ENCODE measurements at regions not wholly inside any gene's neighbourhood (a gene's known extent, or its start where the extent isn't known, plus 50 kb on each side); places are given as distances from the start of the nearest gene placed in this dataset.

DNA sequence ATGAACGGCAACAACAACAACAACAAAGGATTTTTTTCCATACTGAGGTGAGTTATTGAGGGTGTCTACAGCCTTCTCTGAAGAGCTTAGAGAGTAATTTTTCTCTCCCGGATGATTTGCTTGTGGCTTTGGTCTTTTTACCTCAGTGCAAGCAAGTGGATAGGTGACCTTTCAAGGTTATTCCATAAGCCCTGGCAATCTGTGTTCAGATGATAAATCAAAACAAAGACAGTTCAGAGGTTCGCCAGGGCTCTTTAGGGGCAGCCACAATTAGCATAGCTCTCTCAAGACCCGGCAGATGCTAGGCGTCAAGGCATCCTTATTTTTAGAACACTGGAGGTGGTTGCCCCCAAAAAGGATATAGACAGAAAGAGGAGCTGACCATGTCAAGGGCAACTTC is 417.9 kb upstream of the C9orf72 start:
- Histone ChIP-seq H3K18ac (ENCODE audit: low read depth in 1 of 2, low read length in 2 of 2) (no peak overlapping the region), H3K4me1 (ENCODE audit: control insufficient read depth, insufficient read depth, low read depth, low read length) (no peaks in the 10 kb centered on the region), H2BK5ac (ENCODE audit: low read depth, low read length, poor library complexity, severe bottlenecking) (no peak overlapping the region), H3K36me3 (ENCODE audit: control insufficient read depth in 1 of 2, insufficient read depth in 2 of 2, low read depth in 1 of 2, low read length in 2 of 2) (no peaks in the 10 kb centered on the region), H3K79me1 (replicated peaks; ENCODE audit: low read length, poor library complexity, severe bottlenecking) (no peaks in the 10 kb centered on the region), H3K9me3 (ENCODE audit: control insufficient read depth, low read length) (no peaks in the 10 kb centered on the region), H3K27ac (ENCODE audit: low read length, poor library complexity, severe bottlenecking) (no peak overlapping the region), H3K9ac (ENCODE audit: low read length) (no peak overlapping the region), H2BK15ac (ENCODE audit: low read depth, poor library complexity, severe bottlenecking) (no peak overlapping the region), H3K14ac (ENCODE audit: low read length in 2 of 2) (no peak overlapping the region), H2AFZ (ENCODE audit: low read depth, low read length) (no peak overlapping the region), H2BK120ac (ENCODE audit: low read depth, low read length) (no peak overlapping the region), H4K91ac (ENCODE audit: low read length) (no peak overlapping the region), H4K8ac (ENCODE audit: low read length) (no peak overlapping the region), H2AK5ac (ENCODE audit: low read length, severe bottlenecking) (no peak overlapping the region), H2BK12ac (ENCODE audit: low read length in 2 of 2) (no peak overlapping the region), H3K23ac (ENCODE audit: low read length in 2 of 2) (no peak overlapping the region), H3K27me3 (ENCODE audit: control insufficient read depth in 1 of 2, insufficient read depth in 1 of 2, low read length in 2 of 2) (no peaks in the 10 kb centered on the region), H3K4me3 (ENCODE audit: insufficient read depth in 1 of 2, low read depth in 1 of 2, low read length in 2 of 2) (no peak overlapping the region), H3K4ac (ENCODE audit: low read depth in 1 of 2, low read length in 2 of 2) (no peak overlapping the region), H3K4me2 (ENCODE audit: low read length, poor library complexity, severe bottlenecking) (no peak overlapping the region)
- DNase-seq: no peak
- 76% methylated on average over 4 of the region's 5 CpGs for WGBS

DNA sequence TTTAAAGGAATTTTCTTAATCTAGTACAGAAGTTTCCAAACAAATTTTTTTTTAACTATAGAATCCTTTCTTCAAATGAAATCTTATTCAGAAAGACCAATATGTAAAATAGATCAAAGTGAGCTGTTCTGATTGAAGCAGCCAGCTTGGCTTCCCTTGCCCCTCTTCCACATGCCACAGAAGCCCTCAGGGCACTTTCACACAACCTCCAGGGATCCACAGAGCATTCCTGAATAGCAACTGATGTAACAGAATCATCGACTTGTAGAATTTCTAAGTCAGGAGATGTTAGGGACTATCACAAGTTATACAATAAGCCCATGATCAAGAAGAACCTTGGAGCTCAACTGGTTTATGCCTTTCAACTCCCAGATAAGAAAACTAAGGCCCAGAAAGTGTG is 427.8 kb upstream of the C9orf72 start:
- WGBS: 65% methylated on average over 1 of the region's 1 CpG
- Histone ChIP-seq H3K14ac (ENCODE audit: low read length in 2 of 2) (no peak overlapping the region), H3K9ac (ENCODE audit: low read length) (no peak overlapping the region), H4K91ac (ENCODE audit: low read length) (no peak overlapping the region), H2BK5ac (ENCODE audit: low read depth, low read length, poor library complexity, severe bottlenecking) (no peak overlapping the region), H3K36me3 (ENCODE audit: control insufficient read depth in 1 of 2, insufficient read depth in 2 of 2, low read depth in 1 of 2, low read length in 2 of 2) (no peaks in the 10 kb centered on the region), H3K4me3 (ENCODE audit: insufficient read depth in 1 of 2, low read depth in 1 of 2, low read length in 2 of 2) (no peak overlapping the region), H2BK15ac (ENCODE audit: low read depth, poor library complexity, severe bottlenecking) (no peak overlapping the region), H2AFZ (ENCODE audit: low read depth, low read length) (no peak overlapping the region), H3K4ac (ENCODE audit: low read depth in 1 of 2, low read length in 2 of 2) (no peak overlapping the region), H2BK12ac (ENCODE audit: low read length in 2 of 2) (no peak overlapping the region), H3K23ac (ENCODE audit: low read length in 2 of 2) (no peak overlapping the region), H4K8ac (ENCODE audit: low read length) (no peak overlapping the region), H3K27ac (ENCODE audit: low read length, poor library complexity, severe bottlenecking) (no peak overlapping the region), H3K27me3 (ENCODE audit: control insufficient read depth in 1 of 2, insufficient read depth in 1 of 2, low read length in 2 of 2) (no peaks in the 10 kb centered on the region), H3K79me1 (replicated peaks; ENCODE audit: low read length, poor library complexity, severe bottlenecking) (no peaks in the 10 kb centered on the region), H3K18ac (ENCODE audit: low read depth in 1 of 2, low read length in 2 of 2) (no peak overlapping the region), H3K9me3 (ENCODE audit: control insufficient read depth, low read length) (no peaks in the 10 kb centered on the region), H2AK5ac (ENCODE audit: low read length, severe bottlenecking) (no peak overlapping the region), H3K4me1 (ENCODE audit: control insufficient read depth, insufficient read depth, low read depth, low read length) (no peaks in the 10 kb centered on the region), H3K4me2 (ENCODE audit: low read length, poor library complexity, severe bottlenecking) (no peak overlapping the region), H2BK120ac (ENCODE audit: low read depth, low read length) (no peak overlapping the region)
- no peak for DNase-seq

DNA sequence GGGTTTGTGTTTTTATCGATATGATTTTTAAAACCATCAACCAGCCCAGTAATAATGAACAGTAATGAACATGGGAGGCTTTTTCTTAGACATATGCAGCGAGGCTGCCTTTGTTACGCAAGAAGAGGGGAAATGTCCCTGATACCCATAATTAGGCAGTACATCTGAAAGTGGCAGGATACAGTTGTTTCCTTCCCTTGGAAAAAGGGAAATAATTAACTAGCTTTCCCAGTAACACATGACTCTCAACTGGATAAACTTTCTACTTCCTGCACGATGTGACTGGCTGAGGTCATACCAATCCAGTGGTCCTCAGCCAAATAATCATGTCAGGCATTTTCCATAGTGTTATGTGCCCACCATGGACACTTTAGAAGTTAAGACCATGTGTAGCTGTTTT is 431.6 kb upstream of the C9orf72 start:
- H3K23ac ChIP-seq (ENCODE audit: low read length in 2 of 2): no peak overlapping the region
- no peak overlapping the region for H2BK120ac ChIP-seq (ENCODE audit: low read depth, low read length)
- no peak overlapping the region for H4K8ac ChIP-seq (ENCODE audit: low read length)
- no peak for DNase-seq
- H3K4ac ChIP-seq (ENCODE audit: low read depth in 1 of 2, low read length in 2 of 2): no peak overlapping the region
- no peak overlapping the region for H3K27ac ChIP-seq (ENCODE audit: low read length, poor library complexity, severe bottlenecking)
- H2BK15ac ChIP-seq (ENCODE audit: low read depth, poor library complexity, severe bottlenecking): no peak overlapping the region
- no peak overlapping the region for H2BK12ac ChIP-seq (ENCODE audit: low read length in 2 of 2)
- H2AFZ ChIP-seq (ENCODE audit: low read depth, low read length): no peak overlapping the region
- H3K4me1 ChIP-seq (ENCODE audit: control insufficient read depth, insufficient read depth, low read depth, low read length): no peaks in the 10 kb centered on the region
- no peak overlapping the region for H3K18ac ChIP-seq (ENCODE audit: low read depth in 1 of 2, low read length in 2 of 2)
- no peaks in the 10 kb centered on the region for H3K36me3 ChIP-seq (ENCODE audit: control insufficient read depth in 1 of 2, insufficient read depth in 2 of 2, low read depth in 1 of 2, low read length in 2 of 2)
- no peak overlapping the region for H3K14ac ChIP-seq (ENCODE audit: low read length in 2 of 2)
- no peaks in the 10 kb centered on the region for H3K79me1 ChIP-seq (replicated peaks; ENCODE audit: low read length, poor library complexity, severe bottlenecking)
- H3K9ac ChIP-seq (ENCODE audit: low read length): no peak overlapping the region
- no peaks in the 10 kb centered on the region for H3K9me3 ChIP-seq (ENCODE audit: control insufficient read depth, low read length)
- 86% methylated on average over 3 of the region's 4 CpGs for WGBS
- H4K91ac ChIP-seq (ENCODE audit: low read length): no peak overlapping the region
- H3K4me3 ChIP-seq (ENCODE audit: insufficient read depth in 1 of 2, low read depth in 1 of 2, low read length in 2 of 2): no peak overlapping the region
- no peak overlapping the region for H2AK5ac ChIP-seq (ENCODE audit: low read length, severe bottlenecking)
- no peaks in the 10 kb centered on the region for H3K27me3 ChIP-seq (ENCODE audit: control insufficient read depth in 1 of 2, insufficient read depth in 1 of 2, low read length in 2 of 2)
- H3K4me2 ChIP-seq (ENCODE audit: low read length, poor library complexity, severe bottlenecking): no peak overlapping the region
- H2BK5ac ChIP-seq (ENCODE audit: low read depth, low read length, poor library complexity, severe bottlenecking): no peak overlapping the region

DNA sequence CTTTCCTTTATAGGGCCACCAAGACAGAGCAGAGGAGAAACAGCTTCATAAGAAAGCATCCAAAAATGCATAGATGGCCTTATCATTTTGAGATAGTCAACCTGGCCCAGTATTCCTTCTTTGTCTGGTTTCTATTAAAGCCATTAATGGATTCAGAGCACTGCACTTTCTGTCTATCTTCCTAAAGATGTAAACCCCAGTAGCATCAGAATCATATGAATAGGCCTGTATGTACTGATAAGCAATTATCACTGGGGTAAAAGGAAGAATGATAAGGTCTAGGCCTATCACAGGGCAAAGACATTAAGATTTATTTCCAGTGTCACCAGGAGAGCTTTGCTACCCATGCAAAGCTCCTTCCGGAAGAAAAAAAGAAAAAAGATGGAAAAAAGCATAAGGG is 432.5 kb upstream of the C9orf72 start:
- H4K91ac ChIP-seq (ENCODE audit: low read length): no peak overlapping the region
- no peak overlapping the region for H2BK15ac ChIP-seq (ENCODE audit: low read depth, poor library complexity, severe bottlenecking)
- H3K9me3 ChIP-seq (ENCODE audit: control insufficient read depth, low read length): no peaks in the 10 kb centered on the region
- no peak overlapping the region for H2BK5ac ChIP-seq (ENCODE audit: low read depth, low read length, poor library complexity, severe bottlenecking)
- H3K4me1 ChIP-seq (ENCODE audit: control insufficient read depth, insufficient read depth, low read depth, low read length): no peaks in the 10 kb centered on the region
- H3K27ac ChIP-seq (ENCODE audit: low read length, poor library complexity, severe bottlenecking): no peak overlapping the region
- H3K4me3 ChIP-seq (ENCODE audit: insufficient read depth in 1 of 2, low read depth in 1 of 2, low read length in 2 of 2): no peak overlapping the region
- H3K36me3 ChIP-seq (ENCODE audit: control insufficient read depth in 1 of 2, insufficient read depth in 2 of 2, low read depth in 1 of 2, low read length in 2 of 2): no peaks in the 10 kb centered on the region
- no peak overlapping the region for H2AK5ac ChIP-seq (ENCODE audit: low read length, severe bottlenecking)
- H4K8ac ChIP-seq (ENCODE audit: low read length): no peak overlapping the region
- H2BK12ac ChIP-seq (ENCODE audit: low read length in 2 of 2): no peak overlapping the region
- H3K9ac ChIP-seq (ENCODE audit: low read length): no peak overlapping the region
- H2BK120ac ChIP-seq (ENCODE audit: low read depth, low read length): no peak overlapping the region
- no peak overlapping the region for H3K4ac ChIP-seq (ENCODE audit: low read depth in 1 of 2, low read length in 2 of 2)
- no peak overlapping the region for H3K18ac ChIP-seq (ENCODE audit: low read depth in 1 of 2, low read length in 2 of 2)
- H3K27me3 ChIP-seq (ENCODE audit: control insufficient read depth in 1 of 2, insufficient read depth in 1 of 2, low read length in 2 of 2): no peaks in the 10 kb centered on the region
- H3K79me1 ChIP-seq (replicated peaks; ENCODE audit: low read length, poor library complexity, severe bottlenecking): no peaks in the 10 kb centered on the region
- no peak overlapping the region for H2AFZ ChIP-seq (ENCODE audit: low read depth, low read length)
- no peak overlapping the region for H3K4me2 ChIP-seq (ENCODE audit: low read length, poor library complexity, severe bottlenecking)
- no peak overlapping the region for H3K23ac ChIP-seq (ENCODE audit: low read length in 2 of 2)
- no peak overlapping the region for H3K14ac ChIP-seq (ENCODE audit: low read length in 2 of 2)
- WGBS: no CpG with 5 or more reads among the region's 1 CpG
- DNase-seq: no peak
